ENCODE measurements at regions not wholly inside any gene's neighbourhood (a gene's known extent, or its start where the extent isn't known, plus 50 kb on each side); places are given as distances from the start of the nearest gene placed in this dataset.

DNA sequence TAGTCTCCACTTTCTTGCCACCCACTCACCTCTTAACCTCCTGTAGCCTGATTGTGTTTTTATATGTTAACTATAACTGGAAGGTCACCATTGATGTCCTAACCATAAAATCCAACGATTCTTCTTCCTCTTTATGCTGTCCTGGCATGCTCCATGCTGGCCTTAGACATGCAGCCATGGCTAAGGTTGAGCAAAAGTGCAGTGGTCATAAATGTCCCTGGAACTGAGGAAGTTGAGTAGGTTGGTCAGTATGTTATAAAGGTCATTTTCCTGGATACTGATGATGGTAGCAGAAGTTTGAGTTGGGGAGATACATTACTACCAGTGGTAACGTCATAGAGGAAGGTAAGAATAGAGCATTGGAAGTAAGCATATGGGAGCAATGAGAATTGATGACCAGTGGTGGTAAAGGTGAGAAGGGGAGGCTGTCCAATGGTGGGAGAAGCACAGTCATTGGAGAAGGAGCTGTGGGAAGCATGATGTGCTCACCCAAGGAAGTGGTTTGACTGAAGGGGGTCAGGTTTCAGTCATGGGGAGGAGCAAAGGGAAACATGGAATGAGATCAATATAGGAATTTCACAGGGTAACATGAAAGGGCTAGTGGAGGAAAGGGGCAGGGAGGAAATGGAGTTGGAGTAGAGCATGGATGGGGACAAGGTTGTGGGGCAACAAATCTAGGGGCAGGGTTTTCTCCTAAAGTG is 240.8 kb downstream of the DACT1 start:
- Histone ChIP-seq H3K4me3 (no peak overlapping the region), H3K27ac (no peak overlapping the region), H3K36me3 (no peaks in the 10 kb centered on the region), H3K27me3 (replicated peaks) (no peaks in the 10 kb centered on the region), H3K9me3 (replicated peaks) (no peaks in the 10 kb centered on the region), H3K4me1 (replicated peaks) (0 out of 2 replicates have a peak, but pooled peaks cover 6% of the 10 kb centered on the region)
- no peak for DNase-seq (ENCODE audit: low read depth in 1 of 2, low spot score in 2 of 2)

DNA sequence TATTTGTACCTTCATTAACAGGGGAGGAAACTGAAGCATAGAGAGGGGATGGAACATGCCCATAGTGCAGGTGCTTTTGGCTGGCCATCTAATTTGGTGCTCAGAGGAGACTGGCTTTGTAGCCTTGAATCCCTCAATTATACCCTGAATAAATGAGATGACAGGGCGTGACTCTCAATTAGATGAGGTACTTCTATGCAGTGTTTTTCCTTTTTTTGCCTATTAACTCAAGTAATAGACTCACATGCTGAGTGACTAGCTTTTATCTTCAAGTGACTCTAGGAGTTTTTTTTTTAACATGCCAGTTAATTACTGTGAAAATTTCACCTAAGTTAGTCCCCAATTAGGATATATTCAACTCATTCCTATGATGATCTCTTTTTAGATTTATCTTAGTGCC is 243.7 kb downstream of the DACT1 start:
- no peaks in the 10 kb centered on the region for H3K27me3 ChIP-seq (replicated peaks)
- no peaks in the 10 kb centered on the region for H3K9me3 ChIP-seq (replicated peaks)
- no peak overlapping the region for H3K4me3 ChIP-seq
- H3K4me1 ChIP-seq (replicated peaks), result 0 out of 2 replicates have a peak, but pooled peaks cover 6% of the 10 kb centered on the region
- no peak overlapping the region for H3K27ac ChIP-seq
- no peak for DNase-seq (ENCODE audit: low read depth in 1 of 2, low spot score in 2 of 2)
- H3K36me3 ChIP-seq, result no peaks in the 10 kb centered on the region

DNA sequence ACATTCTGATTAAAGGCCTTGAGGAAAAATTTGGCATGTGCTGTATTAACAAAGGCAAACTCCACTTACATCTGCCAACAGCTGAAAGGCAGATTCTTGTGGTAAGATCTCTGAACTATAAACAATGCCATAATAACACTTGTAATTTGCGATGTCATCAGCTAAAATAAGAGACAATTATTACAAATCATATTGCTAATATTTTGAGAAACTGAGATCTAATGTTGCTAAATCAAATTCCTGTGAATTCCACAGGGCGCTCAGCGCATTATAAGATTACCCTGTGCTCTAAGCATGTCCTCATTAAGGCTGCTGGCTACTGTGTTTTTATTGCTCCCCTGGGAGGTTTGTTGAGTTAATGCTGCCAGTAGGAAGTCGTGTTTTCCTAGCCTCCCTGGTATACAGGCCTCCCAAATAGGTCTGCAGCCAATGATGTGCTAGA is 244.8 kb downstream of the DACT1 start:
- no peak overlapping the region for H3K27ac ChIP-seq
- H3K36me3 ChIP-seq, result no peaks in the 10 kb centered on the region
- H3K27me3 ChIP-seq (replicated peaks), result no peaks in the 10 kb centered on the region
- DNase-seq (ENCODE audit: low read depth in 1 of 2, low spot score in 2 of 2), result peak in 1 of 2 experiments; percentile 23
- H3K4me3 ChIP-seq, result no peak overlapping the region
- H3K9me3 ChIP-seq (replicated peaks), result no peaks in the 10 kb centered on the region
- 0 out of 2 replicates have a peak, but pooled peaks cover 6% of the 10 kb centered on the region for H3K4me1 ChIP-seq (replicated peaks)

DNA sequence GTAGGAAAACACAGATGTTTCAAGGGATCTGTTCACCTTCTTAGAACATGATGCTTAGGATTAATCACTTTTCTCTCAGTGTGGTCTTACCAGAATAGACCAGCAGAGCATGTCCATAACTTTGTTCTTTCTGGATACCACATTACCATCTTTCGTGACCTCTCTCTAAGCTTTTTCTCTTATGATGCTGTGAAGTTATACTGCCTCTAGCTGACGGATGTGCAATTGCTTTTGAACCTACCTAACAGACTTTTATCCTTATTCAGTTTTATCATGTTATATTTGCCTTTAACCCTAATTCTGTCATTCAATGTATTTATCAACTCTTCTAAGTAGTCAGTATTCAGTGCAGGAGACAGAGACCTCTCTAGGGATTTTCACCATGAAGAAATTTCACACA is 246.7 kb downstream of the DACT1 start:
- H3K4me3 ChIP-seq, result no peak overlapping the region
- DNase-seq (ENCODE audit: low read depth in 1 of 2, low spot score in 2 of 2), result no peak
- no peaks in the 10 kb centered on the region for H3K9me3 ChIP-seq (replicated peaks)
- H3K27ac ChIP-seq, result no peak overlapping the region
- 0 out of 2 replicates have a peak, but pooled peaks cover 6% of the 10 kb centered on the region for H3K4me1 ChIP-seq (replicated peaks)
- H3K27me3 ChIP-seq (replicated peaks), result no peaks in the 10 kb centered on the region
- H3K36me3 ChIP-seq, result no peaks in the 10 kb centered on the region

DNA sequence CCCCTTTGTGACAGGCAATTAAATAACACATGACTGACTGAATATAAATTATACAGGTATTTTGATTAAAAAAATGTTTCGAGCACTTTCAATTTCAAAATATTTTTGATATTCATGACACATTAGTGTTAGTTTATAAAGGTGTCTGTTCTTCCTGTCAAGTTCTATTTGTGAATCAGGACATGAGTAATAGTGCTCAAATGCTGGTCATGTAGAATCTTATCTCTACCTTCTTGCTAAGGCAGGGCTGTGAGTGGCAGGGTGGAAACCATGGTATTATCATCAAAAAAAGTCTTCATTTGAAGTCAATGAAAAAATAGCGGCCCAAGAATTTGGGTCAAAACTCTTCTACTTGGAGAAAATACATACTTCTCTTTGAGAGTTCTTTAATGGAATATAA is 250.2 kb downstream of the DACT1 start:
- DNase-seq (ENCODE audit: low read depth in 1 of 2, low spot score in 2 of 2), result no peak
- H3K4me3 ChIP-seq, result no peak overlapping the region
- no peaks in the 10 kb centered on the region for H3K27me3 ChIP-seq (replicated peaks)
- H3K4me1 ChIP-seq (replicated peaks), result 0 out of 2 replicates have a peak, but pooled peaks cover under 1% of the 10 kb centered on the region
- no peaks in the 10 kb centered on the region for H3K9me3 ChIP-seq (replicated peaks)
- H3K36me3 ChIP-seq, result no peaks in the 10 kb centered on the region
- no peak overlapping the region for H3K27ac ChIP-seq

DNA sequence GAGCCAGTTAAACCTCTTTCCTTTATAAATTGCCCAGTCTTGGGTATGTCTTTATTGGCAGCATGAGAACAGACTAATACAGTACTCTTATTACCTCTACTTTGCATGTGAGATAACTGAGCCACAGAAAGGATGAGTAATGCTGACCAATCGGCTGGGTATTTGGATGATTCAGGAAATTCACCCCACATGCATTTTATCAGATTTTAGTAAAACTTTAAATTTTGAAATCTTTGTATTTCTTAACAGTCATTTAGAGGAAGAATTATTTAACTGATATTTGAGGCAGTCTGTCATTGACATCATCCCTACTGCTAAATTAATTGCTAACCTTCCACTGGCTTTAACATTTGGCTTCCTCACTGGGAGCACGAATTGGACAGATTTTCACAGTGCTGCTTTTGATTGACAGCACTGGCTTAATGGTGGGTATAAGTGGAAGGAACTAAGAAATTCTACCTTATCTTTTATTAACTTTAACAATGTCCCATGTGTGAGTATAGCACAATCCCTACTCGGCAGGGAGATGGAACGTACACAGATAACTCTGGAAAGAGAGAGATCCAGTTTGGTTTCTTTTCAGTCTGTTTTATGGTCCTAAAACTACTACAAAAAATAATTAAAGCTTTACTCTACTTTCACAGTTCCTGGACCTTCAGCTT is 261.0 kb downstream of the DACT1 start:
- Histone ChIP-seq H3K27ac (peak overlapping the region; percentile 67), H3K9me3 (replicated peaks) (0 out of 2 replicates have a peak, but pooled peaks cover 2% of the 10 kb centered on the region), H3K4me1 (replicated peaks) (peaks cover 14% of the 10 kb centered on the region), H3K4me3 (no peak overlapping the region), H3K27me3 (replicated peaks) (no peaks in the 10 kb centered on the region), H3K36me3 (no peaks in the 10 kb centered on the region)
- peak; percentile 44 to 61 for DNase-seq (ENCODE audit: low read depth in 1 of 2, low spot score in 2 of 2)

DNA sequence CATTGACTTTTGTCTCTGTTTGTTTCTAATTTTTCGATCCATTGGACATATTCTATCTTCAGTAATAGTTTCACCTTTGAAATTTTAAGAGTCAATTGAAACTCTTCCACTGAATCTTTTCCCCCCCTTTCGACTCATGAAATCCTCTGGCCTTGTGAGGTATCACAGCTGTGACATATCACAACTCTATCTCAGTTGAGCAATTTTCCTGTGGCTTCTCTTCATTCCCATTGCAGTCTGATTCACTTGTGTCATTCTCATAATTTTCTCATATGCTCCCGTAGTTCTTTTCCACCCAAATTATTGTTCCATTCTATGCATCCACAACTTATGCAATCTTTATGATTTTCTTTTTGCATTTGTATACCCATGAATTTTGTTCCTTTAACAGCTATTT is 261.6 kb downstream of the DACT1 start:
- peaks cover 14% of the 10 kb centered on the region for H3K4me1 ChIP-seq (replicated peaks)
- peak overlapping the region; percentile 67 for H3K27ac ChIP-seq
- no peaks in the 10 kb centered on the region for H3K36me3 ChIP-seq
- no peak overlapping the region for H3K4me3 ChIP-seq
- H3K27me3 ChIP-seq (replicated peaks), result no peaks in the 10 kb centered on the region
- DNase-seq (ENCODE audit: low read depth in 1 of 2, low spot score in 2 of 2), result no peak
- 0 out of 2 replicates have a peak, but pooled peaks cover 2% of the 10 kb centered on the region for H3K9me3 ChIP-seq (replicated peaks)

DNA sequence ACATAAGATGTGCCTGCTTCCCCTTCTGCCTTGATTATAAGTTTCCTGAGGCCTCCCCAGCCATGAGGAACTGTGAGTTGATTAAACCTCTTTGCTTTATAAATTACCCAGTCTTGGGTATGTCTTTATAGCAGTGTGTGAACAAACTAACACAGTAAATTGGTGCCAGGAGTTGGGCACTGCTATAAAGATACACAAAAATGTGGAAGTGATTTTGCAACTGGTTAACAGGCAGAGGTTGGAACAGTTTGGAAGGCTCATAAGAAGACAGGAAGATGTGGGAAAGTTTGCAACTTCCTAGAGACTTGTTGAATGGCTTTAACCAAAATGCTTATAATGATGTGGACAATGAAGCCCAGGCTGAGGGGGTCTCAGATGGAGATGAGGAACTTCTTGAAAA is 264.1 kb downstream of the DACT1 start:
- Histone ChIP-seq H3K27ac (no peak overlapping the region), H3K4me3 (no peak overlapping the region), H3K4me1 (replicated peaks) (peaks cover 17% of the 10 kb centered on the region), H3K9me3 (replicated peaks) (0 out of 2 replicates have a peak, but pooled peaks cover 2% of the 10 kb centered on the region), H3K36me3 (no peaks in the 10 kb centered on the region), H3K27me3 (replicated peaks) (no peaks in the 10 kb centered on the region)
- no peak for DNase-seq (ENCODE audit: low read depth in 1 of 2, low spot score in 2 of 2)

DNA sequence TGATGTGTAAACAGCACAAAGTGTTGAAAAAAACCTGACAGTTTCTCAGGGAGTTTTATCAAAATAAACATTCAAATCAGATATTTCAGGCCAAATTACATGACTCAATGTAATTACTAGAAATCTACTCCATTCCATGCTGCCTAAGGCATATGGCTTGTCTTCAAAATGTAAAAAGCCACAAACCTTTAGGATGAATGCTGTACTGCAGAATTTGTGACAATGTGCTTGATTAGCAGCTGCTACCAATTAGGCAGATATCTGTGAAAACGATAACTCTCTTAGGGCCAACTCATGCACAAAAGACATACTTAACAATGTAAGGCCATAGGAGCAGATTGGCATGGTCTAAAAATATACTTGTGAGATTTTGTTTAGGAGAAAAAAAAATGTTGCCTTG is 267.0 kb downstream of the DACT1 start:
- H3K4me3 ChIP-seq, result no peak overlapping the region
- H3K27ac ChIP-seq, result no peak overlapping the region
- no peak for DNase-seq (ENCODE audit: low read depth in 1 of 2, low spot score in 2 of 2)
- no peaks in the 10 kb centered on the region for H3K27me3 ChIP-seq (replicated peaks)
- no peaks in the 10 kb centered on the region for H3K9me3 ChIP-seq (replicated peaks)
- 0 out of 2 replicates have a peak, but pooled peaks cover 11% of the 10 kb centered on the region for H3K4me1 ChIP-seq (replicated peaks)
- no peaks in the 10 kb centered on the region for H3K36me3 ChIP-seq

DNA sequence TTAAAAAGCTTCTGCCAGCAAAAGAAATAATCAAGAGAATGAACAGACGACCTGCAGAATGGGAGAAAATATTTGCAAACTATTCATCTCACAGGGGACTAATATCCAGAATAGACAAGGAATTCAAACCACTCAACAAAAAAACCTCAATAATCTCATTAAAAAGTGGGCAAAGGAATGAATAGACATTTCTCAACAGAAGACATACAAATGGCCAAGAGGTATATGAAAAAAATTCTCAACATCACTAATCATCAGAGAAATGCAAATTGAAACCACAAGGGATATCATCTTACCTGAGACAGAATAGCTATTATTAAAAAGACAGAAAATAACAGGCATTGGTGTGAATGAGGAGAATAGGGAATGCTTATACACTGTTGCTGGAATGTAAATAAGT is 270.0 kb downstream of the DACT1 start:
- Histone ChIP-seq H3K9me3 (replicated peaks) (no peaks in the 10 kb centered on the region), H3K4me1 (replicated peaks) (0 out of 2 replicates have a peak, but pooled peaks cover 11% of the 10 kb centered on the region), H3K27ac (no peak overlapping the region), H3K36me3 (no peaks in the 10 kb centered on the region), H3K27me3 (replicated peaks) (no peaks in the 10 kb centered on the region), H3K4me3 (no peak overlapping the region)
- DNase-seq (ENCODE audit: low read depth in 1 of 2, low spot score in 2 of 2), result peak in 1 of 2 experiments; percentile 56

DNA sequence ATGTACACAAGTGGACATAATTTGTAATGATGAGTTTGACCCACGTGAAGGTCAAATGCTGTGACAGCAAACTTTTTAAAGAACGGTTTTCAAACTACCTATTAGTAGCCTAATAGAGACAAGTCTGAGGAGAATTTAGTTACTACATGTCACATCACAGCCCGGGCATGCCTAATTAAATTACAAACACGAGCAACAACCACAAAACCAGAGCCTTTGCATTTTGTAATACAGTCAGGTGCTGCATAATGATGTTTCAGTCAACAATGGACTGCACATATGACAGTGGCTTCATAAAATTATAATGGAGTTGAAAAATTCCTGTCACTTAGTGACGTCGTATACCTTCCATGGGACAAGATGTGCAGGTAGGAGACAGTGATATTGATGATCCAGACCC is 274.5 kb downstream of the DACT1 start:
- Histone ChIP-seq H3K4me1 (replicated peaks) (peaks cover 12% of the 10 kb centered on the region; the same call in 1 of the 2 replicates), H3K4me3 (no peak overlapping the region), H3K9me3 (replicated peaks) (no peaks in the 10 kb centered on the region), H3K27me3 (replicated peaks) (no peaks in the 10 kb centered on the region), H3K27ac (no peak overlapping the region), H3K36me3 (no peaks in the 10 kb centered on the region)
- no peak for DNase-seq (ENCODE audit: low read depth in 1 of 2, low spot score in 2 of 2)

DNA sequence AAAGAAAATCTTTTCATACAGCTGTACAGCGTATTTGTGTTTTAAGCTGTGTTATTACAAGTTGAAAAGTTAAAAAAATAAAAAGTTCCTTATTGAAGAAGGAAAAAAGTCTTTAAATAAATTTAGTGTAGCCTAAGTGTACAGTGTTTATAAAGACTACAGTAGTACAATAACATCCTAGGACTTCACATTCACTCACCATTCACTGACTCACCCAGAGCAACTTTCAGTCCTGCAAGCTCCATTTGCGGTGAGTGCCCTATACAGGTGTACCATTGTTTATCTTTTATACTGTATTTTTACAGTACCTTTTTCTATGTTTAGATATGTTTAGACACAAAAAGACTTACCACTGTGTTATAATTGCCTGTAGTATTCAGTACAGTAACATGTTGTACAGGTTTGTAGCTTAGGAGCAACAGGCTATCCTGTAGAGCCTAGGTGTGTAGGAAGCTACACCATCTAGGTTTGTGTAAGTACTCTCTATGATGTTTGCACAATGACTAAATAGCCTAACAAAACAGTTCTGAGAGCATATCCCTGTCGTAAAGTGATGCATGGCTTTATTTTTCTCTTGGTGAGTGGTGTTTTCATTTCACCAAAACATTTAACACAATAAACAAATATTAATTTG is 275.2 kb downstream of the DACT1 start:
- H3K27me3 ChIP-seq (replicated peaks), result no peaks in the 10 kb centered on the region
- H3K4me3 ChIP-seq, result no peak overlapping the region
- peaks cover 16% of the 10 kb centered on the region for H3K4me1 ChIP-seq (replicated peaks)
- H3K9me3 ChIP-seq (replicated peaks), result no peaks in the 10 kb centered on the region
- H3K27ac ChIP-seq, result no peak overlapping the region
- no peaks in the 10 kb centered on the region for H3K36me3 ChIP-seq
- no peak for DNase-seq (ENCODE audit: low read depth in 1 of 2, low spot score in 2 of 2)

DNA sequence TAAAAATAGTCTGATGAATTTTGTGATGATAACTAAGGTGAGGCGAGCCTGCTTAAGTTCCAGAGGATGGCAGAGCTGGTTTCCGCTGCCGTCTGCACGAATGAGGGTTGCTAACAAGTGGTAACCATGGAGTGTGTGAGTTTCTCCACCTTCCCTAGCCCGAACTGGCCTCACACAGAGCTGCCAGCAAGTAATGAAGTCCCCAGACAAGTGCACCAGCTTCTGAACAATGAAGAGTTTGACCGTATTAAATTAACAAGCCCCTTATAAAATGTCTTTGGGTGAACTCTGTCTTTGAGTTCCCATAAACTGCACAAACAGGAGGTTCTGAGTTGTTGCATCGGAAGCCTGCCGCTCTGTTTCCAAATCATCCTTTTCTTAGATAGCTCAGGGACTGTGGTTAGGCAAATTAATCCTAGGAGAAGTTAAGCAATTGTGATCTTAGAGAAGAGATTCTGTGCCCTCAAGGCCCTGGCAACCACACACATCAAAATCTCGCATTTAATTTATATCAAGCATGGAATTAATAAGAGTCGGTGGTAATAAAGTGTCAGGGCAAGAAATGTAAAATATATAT is 274.1 kb upstream of the DAAM1 start:
- Histone ChIP-seq H3K36me3 (no peaks in the 10 kb centered on the region), H3K4me1 (replicated peaks) (peaks cover 18% of the 10 kb centered on the region), H3K27me3 (replicated peaks) (no peaks in the 10 kb centered on the region), H3K9me3 (replicated peaks) (no peaks in the 10 kb centered on the region), H3K4me3 (no peak overlapping the region), H3K27ac (no peak overlapping the region)
- no peak for DNase-seq (ENCODE audit: low read depth in 1 of 2, low spot score in 2 of 2)

DNA sequence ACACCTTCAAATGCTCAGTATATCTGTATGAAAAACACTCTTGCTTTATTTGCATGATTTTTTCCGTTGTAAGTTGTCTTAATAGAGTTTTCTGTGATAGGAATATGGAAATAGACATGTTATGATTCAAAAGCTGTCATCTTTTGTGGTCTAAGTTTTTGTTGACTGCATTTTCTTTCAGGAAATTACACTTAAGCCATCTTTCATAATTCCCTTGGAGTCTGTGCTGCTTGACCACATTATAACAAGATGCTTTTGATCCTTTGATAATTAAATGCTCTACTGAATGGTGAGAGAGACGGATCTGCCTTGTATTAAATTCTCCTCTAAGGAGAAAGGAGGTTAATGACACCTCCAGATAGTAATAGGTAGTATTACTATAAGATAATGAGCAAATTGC is 272.8 kb upstream of the DAAM1 start:
- Histone ChIP-seq H3K9me3 (replicated peaks) (no peaks in the 10 kb centered on the region), H3K4me1 (replicated peaks) (peaks cover 18% of the 10 kb centered on the region), H3K27me3 (replicated peaks) (no peaks in the 10 kb centered on the region), H3K36me3 (no peaks in the 10 kb centered on the region), H3K4me3 (no peak overlapping the region), H3K27ac (no peak overlapping the region)
- DNase-seq (ENCODE audit: low read depth in 1 of 2, low spot score in 2 of 2), result no peak
